MCF 10A (cell line): ENCODE measurements at regions not wholly inside any gene's neighbourhood (a gene's known extent, or its start where the extent isn't known, plus 50 kb on each side); places are given as distances from the start of the nearest gene placed in this dataset.

Experiments used
- BruUV-seq: library from RNA; stranded (reverse); fragments of 400-500 nt; replicated peaks from 2 replicates; lab custom pipeline; 2021; lab: Mats Ljungman, UMichigan
- CTCF ChIA-PET: fragments of 300-600 bp; sonication (Branson Sonifier 250); formaldehyde crosslinking; extraction: SDS; loops from one replicate; lab custom pipeline; 2021; ENCODE audit warnings: antibody characterized with exemption, inconsistent platforms; lab: Yijun Ruan, JAX
- POLR2A ChIA-PET: fragments of 300-600, 350-650 bp; sonication (Branson Sonifier 250); formaldehyde crosslinking; extraction: SDS; loops from one replicate; lab custom pipeline; 2020; ENCODE audit warnings: antibody characterized with exemption, inconsistent platforms; lab: Yijun Ruan, JAX
- DNase-seq: peaks from one replicate; pipeline ENCODE4 v3.0.0-alpha.2; 2018; ENCODE audit not compliant: unreplicated experiment
- H3K27ac Mint-ChIP-seq: one replicate; pipeline ENCODE4 v1.8.0; 2022; ENCODE audit warnings: mild to moderate bottlenecking, low read depth, mixed read lengths; ENCODE audit not compliant: unreplicated experiment
- H3K27me3 Mint-ChIP-seq: one replicate; pipeline ENCODE4 v1.8.0; 2022; ENCODE audit warnings: mixed read lengths; ENCODE audit not compliant: insufficient read depth, unreplicated experiment
- H3K36me3 Mint-ChIP-seq: one replicate; pipeline ENCODE4 v1.8.0; 2022; ENCODE audit warnings: mild to moderate bottlenecking, moderate library complexity, mixed read lengths; ENCODE audit not compliant: insufficient read depth, unreplicated experiment
- H3K4me1 Mint-ChIP-seq: one replicate; pipeline ENCODE4 v1.8.0; 2022; ENCODE audit warnings: mixed read lengths; ENCODE audit not compliant: insufficient read depth, unreplicated experiment
- H3K4me3 Mint-ChIP-seq: one replicate; pipeline ENCODE4 v1.8.0; 2022; ENCODE audit warnings: mild to moderate bottlenecking, moderate library complexity, mixed read lengths; ENCODE audit not compliant: unreplicated experiment
- H3K9me3 Mint-ChIP-seq: one replicate; pipeline ENCODE4 v1.8.0; 2022; ENCODE audit warnings: mixed read lengths; ENCODE audit not compliant: unreplicated experiment
- CTCF ChIP-seq: fragments of 200-600 bp; IDR thresholded peaks from one replicate; pipeline ENCODE4 v1.8.0; 2022; ENCODE audit warnings: antibody characterized with exemption, mild to moderate bottlenecking; ENCODE audit not compliant: unreplicated experiment
- intact Hi-C: fragments of 100-400 bp; cut with micrococcal nuclease; formaldehyde crosslinking; loops from 2 replicates; pipeline ENCODE4 v1.14.1; 2022

- Mint-ChIP-seq H3K4me1 (no peaks in the 10 kb centered on the region), H3K27ac (no peak overlapping the region), H3K36me3 (no peaks in the 10 kb centered on the region), H3K27me3 (peaks cover 14% of the 10 kb centered on the region), H3K4me3 (no peak overlapping the region), H3K9me3 (peaks cover 7% of the 10 kb centered on the region)
- BruUV-seq: no TSS peak
- no peak for DNase-seq
- POLR2A ChIA-PET: no interaction called here
- intact Hi-C loops: no loop called here
- TF ChIP-seq CTCF: no peak
- CTCF ChIA-PET: interaction anchor here (0.5 to 1.7 kb wide), 4 partner anchors 16 to 422 kb away, joined by 3 to 8 read pairs (median 4); no protein-coding TSS in a partner anchor
These were observed 196.9 kb downstream of the GRIN2B start for GRCh38 chr12:13784504-13784903.

- POLR2A ChIA-PET: no interaction called here
- intact Hi-C loops: no loop called here
- Mint-ChIP-seq H3K27ac (no peak overlapping the region), H3K4me3 (no peak overlapping the region), H3K36me3 (no peaks in the 10 kb centered on the region), H3K27me3 (peaks cover 14% of the 10 kb centered on the region), H3K4me1 (no peaks in the 10 kb centered on the region), H3K9me3 (no peaks in the 10 kb centered on the region)
- CTCF ChIA-PET: no interaction called here
- BruUV-seq: no TSS peak
- no peak for DNase-seq
- TF ChIP-seq CTCF: no peak
These were observed 200.9 kb downstream of the GRIN2B start for GRCh38 chr12:13780453-13780852.

- Mint-ChIP-seq H3K4me3 (no peak overlapping the region), H3K4me1 (no peaks in the 10 kb centered on the region), H3K36me3 (no peaks in the 10 kb centered on the region), H3K9me3 (no peaks in the 10 kb centered on the region), H3K27me3 (peaks cover 2% of the 10 kb centered on the region), H3K27ac (no peak overlapping the region)
- ChIA-PET CTCF (interaction anchor here (0.5 kb wide), 2 partner anchors 238 to 1739 kb away, joined by 3 read pairs; no protein-coding TSS in a partner anchor), POLR2A (no interaction called here)
- DNase-seq: no peak
- BruUV-seq: no TSS peak
- TF ChIP-seq CTCF: no peak
- intact Hi-C loops: no loop called here
These were observed 204.0 kb downstream of the GRIN2B start for GRCh38 chr12:13777374-13777773.

GRCh38 chr12:13772264-13772663, 209.1 kb downstream of the GRIN2B start:
- no peaks in the 10 kb centered on the region for H3K9me3 Mint-ChIP-seq
- intact Hi-C loops: no loop called here
- no peak for TF ChIP-seq CTCF
- H3K4me3 Mint-ChIP-seq: no peak overlapping the region
- no peaks in the 10 kb centered on the region for H3K27me3 Mint-ChIP-seq
- no peaks in the 10 kb centered on the region for H3K4me1 Mint-ChIP-seq
- no peak overlapping the region for H3K27ac Mint-ChIP-seq
- ChIA-PET POLR2A (no interaction called here), CTCF (interaction anchor here (0.5 to 1.1 kb wide), 2 partner anchors 211 to 494 kb away, joined by 3 to 4 read pairs; no protein-coding TSS in a partner anchor)
- no TSS peak for BruUV-seq
- H3K36me3 Mint-ChIP-seq: no peaks in the 10 kb centered on the region
- DNase-seq: no peak
